GM23338 (cell line): ENCODE measurements at regions not wholly inside any gene's neighbourhood (a gene's known extent, or its start where the extent isn't known, plus 50 kb on each side); places are given as distances from the start of the nearest gene placed in this dataset.

Source experiments
- ATAC-seq: fragments of 200-7000 bp; cut with Tn5 transposase; 3 replicates; pipeline ENCODE4 v1.9.1; 2020
- DNase-seq: peaks from one replicate; pipeline ENCODE4 v3.0.0-alpha.2; 2015; ENCODE audit warnings: low spot score
- H2AFZ ChIP-seq: fragments of 200-600 bp; sonication (generic); 2 replicates; pipeline ENCODE4 v1.8.0; 2016; ENCODE audit warnings: antibody characterized with exemption, mild to moderate bottlenecking, moderate library complexity
- H3F3A ChIP-seq: fragments of 200-600 bp; sonication (generic); replicated peaks from 2 replicates; pipeline ENCODE4 v1.8.0; 2017; ENCODE audit warnings: antibody characterized with exemption, mixed run types, low read depth
- H3K27ac ChIP-seq: fragments of 200-600 bp; sonication (generic); 2 replicates; pipeline ENCODE4 v1.6.1; 2016; ENCODE audit warnings: low read depth
- H3K27me3 ChIP-seq: fragments of 200-600 bp; sonication (generic); 2 replicates; pipeline ENCODE4 v1.8.0; 2016; ENCODE audit warnings: mild to moderate bottlenecking, mixed run types, moderate library complexity; ENCODE audit not compliant: insufficient read depth
- H3K36me3 ChIP-seq: fragments of 200-600 bp; sonication (generic); 2 replicates; pipeline ENCODE4 v1.8.0; 2016; ENCODE audit warnings: mild to moderate bottlenecking; ENCODE audit not compliant: insufficient read depth
- H3K4me1 ChIP-seq: fragments of 200-600 bp; sonication (generic); 2 replicates; pipeline ENCODE4 v1.8.0; 2016; ENCODE audit warnings: mild to moderate bottlenecking, moderate library complexity; ENCODE audit not compliant: insufficient read depth
- H3K4me2 ChIP-seq: fragments of 200-600 bp; sonication (generic); 2 replicates; pipeline ENCODE4 v1.7.1; 2017; ENCODE audit warnings: mixed run types
- H3K4me3 ChIP-seq: fragments of 200-600 bp; sonication (generic); 2 replicates; pipeline ENCODE4 v1.6.1; 2016; ENCODE audit warnings: mixed run types
- H3K79me2 ChIP-seq: fragments of 200-600 bp; sonication (generic); replicated peaks from 2 replicates; pipeline ENCODE4 v1.8.0; 2017; ENCODE audit warnings: mild to moderate bottlenecking; ENCODE audit not compliant: insufficient read depth
- H3K9me2 ChIP-seq: fragments of 200-600 bp; sonication (generic); 2 replicates; pipeline ENCODE4 v1.8.0; 2017; ENCODE audit not compliant: insufficient read depth
- H4K20me1 ChIP-seq: fragments of 200-600 bp; sonication (generic); replicated peaks from 2 replicates; pipeline ENCODE4 v1.8.0; 2017; ENCODE audit warnings: mild to moderate bottlenecking; ENCODE audit not compliant: insufficient read depth
- H3K27ac Mint-ChIP-seq: 2 replicates; pipeline ENCODE4 v1.8.0; 2020; ENCODE audit warnings: inconsistent platforms, mild to moderate bottlenecking, moderate library complexity, mixed read lengths
- H3K27me3 Mint-ChIP-seq: 3 replicates; pipeline ENCODE4 v1.8.0; 2022; ENCODE audit warnings: low read depth, mild to moderate bottlenecking, moderate library complexity, mixed read lengths, inconsistent platforms; ENCODE audit not compliant: insufficient read depth, poor library complexity
- H3K36me3 Mint-ChIP-seq: 3 replicates; pipeline ENCODE4 v1.8.0; 2021; ENCODE audit warnings: low read depth, mild to moderate bottlenecking, inconsistent platforms, moderate library complexity, mixed read lengths
- H3K4me1 Mint-ChIP-seq: 3 replicates; pipeline ENCODE4 v1.8.0; 2020; ENCODE audit warnings: mild to moderate bottlenecking, inconsistent platforms, mixed read lengths
- H3K4me3 Mint-ChIP-seq: 3 replicates; pipeline ENCODE4 v1.8.0; 2021; ENCODE audit warnings: moderate library complexity, mild to moderate bottlenecking, inconsistent platforms, mixed read lengths
- H3K9me3 Mint-ChIP-seq: 3 replicates; pipeline ENCODE4 v1.8.0; 2020; ENCODE audit warnings: moderate library complexity, mild to moderate bottlenecking, inconsistent platforms, mixed read lengths
- EZH2 ChIP-seq: fragments of 200-600 bp; sonication (generic); IDR thresholded peaks from one replicate; pipeline ENCODE4 v1.8.0; 2017; ENCODE audit warnings: antibody characterized with exemption, mild to moderate bottlenecking, low read depth; ENCODE audit not compliant: unreplicated experiment
- EZH2phosphoT487 ChIP-seq: fragments of 200-600 bp; sonication (generic); IDR thresholded peaks from one replicate; pipeline ENCODE4 v1.8.1; 2018; ENCODE audit warnings: antibody characterized with exemption; ENCODE audit not compliant: unreplicated experiment
- JUNB ChIP-seq: IDR thresholded peaks from one replicate; pipeline ENCODE4 v1.6.1; 2016; ENCODE audit warnings: antibody characterized with exemption; ENCODE audit not compliant: unreplicated experiment
- NANOG ChIP-seq: IDR thresholded peaks from 2 replicates; pipeline ENCODE4 v1.6.1; 2016; ENCODE audit warnings: antibody characterized with exemption, borderline replicate concordance
- STAT1 ChIP-seq: IDR thresholded peaks from one replicate; pipeline ENCODE4 v1.6.1; 2016; ENCODE audit warnings: antibody characterized with exemption; ENCODE audit not compliant: unreplicated experiment
- ZNF114 ChIP-seq: fragments of 250-450 bp; sonication (Bioruptor Pico); IDR thresholded peaks from 2 replicates; pipeline ENCODE4 v1.5.0; 2020; ENCODE audit warnings: mild to moderate bottlenecking, moderate library complexity
- ZNF462 ChIP-seq: fragments of 250-450 bp; sonication (Bioruptor Pico); IDR thresholded peaks from 2 replicates; pipeline ENCODE4 v1.5.0; 2020; ENCODE audit warnings: mild to moderate bottlenecking, moderate library complexity
- TF ChIP-seq, protein P1 (sequence below), 2 experiments: fragments of 200-600 bp in 1 of 2; sonication (generic) in 1 of 2; conservative IDR thresholded peaks; 2 replicates each; pipeline versions ENCODE4 v1.5.1 to v1.6.1; 2016 to 2017; ENCODE audit warnings: antibody characterized with exemption in 2 of 2, low read depth in 2 of 2, mild to moderate bottlenecking in 2 of 2, moderate library complexity in 1 of 2
- TF ChIP-seq, protein P2 (sequence below): IDR thresholded peaks from 2 replicates; pipeline ENCODE4 v1.6.1; 2016; ENCODE audit warnings: antibody characterized with exemption

DNA sequence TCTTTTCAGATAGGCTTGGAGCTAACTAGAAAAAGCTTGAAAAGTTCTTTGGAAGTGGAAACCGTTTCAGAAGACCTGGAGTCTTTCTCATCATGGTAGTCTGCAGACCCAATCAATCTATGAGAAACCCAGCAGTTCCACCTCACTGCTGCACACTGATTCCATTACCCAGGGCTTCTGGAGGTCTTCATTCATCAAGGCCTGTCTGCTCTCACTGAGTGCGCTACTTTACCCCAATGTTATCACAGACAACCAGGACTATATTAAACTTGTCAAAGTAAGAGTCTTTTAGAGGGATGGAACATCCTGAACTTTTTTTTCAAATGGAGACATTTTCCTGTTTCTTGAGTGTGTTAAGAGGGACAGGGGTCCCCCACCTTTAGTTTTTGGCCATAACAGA, 93.1 kb downstream of the BOD1 start:
- DNase-seq (no peak), ATAC-seq (no peak)
- no peak overlapping the region for H3K27ac Mint-ChIP-seq
- TF ChIP-seq, protein P1, sequence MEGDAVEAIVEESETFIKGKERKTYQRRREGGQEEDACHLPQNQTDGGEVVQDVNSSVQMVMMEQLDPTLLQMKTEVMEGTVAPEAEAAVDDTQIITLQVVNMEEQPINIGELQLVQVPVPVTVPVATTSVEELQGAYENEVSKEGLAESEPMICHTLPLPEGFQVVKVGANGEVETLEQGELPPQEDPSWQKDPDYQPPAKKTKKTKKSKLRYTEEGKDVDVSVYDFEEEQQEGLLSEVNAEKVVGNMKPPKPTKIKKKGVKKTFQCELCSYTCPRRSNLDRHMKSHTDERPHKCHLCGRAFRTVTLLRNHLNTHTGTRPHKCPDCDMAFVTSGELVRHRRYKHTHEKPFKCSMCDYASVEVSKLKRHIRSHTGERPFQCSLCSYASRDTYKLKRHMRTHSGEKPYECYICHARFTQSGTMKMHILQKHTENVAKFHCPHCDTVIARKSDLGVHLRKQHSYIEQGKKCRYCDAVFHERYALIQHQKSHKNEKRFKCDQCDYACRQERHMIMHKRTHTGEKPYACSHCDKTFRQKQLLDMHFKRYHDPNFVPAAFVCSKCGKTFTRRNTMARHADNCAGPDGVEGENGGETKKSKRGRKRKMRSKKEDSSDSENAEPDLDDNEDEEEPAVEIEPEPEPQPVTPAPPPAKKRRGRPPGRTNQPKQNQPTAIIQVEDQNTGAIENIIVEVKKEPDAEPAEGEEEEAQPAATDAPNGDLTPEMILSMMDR (conservative IDR thresholded peaks at IDR 0.05; ENCODE audit: low read depth in 2 of 2): no peak
- no peak for TF ChIP-seq EZH2
- no peak for TF ChIP-seq STAT1
- peaks cover 9% of the 10 kb centered on the region; the same call in 1 of the 2 replicates for H3K9me2 ChIP-seq
- peaks cover 12% of the 10 kb centered on the region; the same call in 2 of the 3 replicates for H3K36me3 Mint-ChIP-seq
- no peaks in the 10 kb centered on the region for H3K4me1 ChIP-seq
- no peak overlapping the region for H3K4me3 Mint-ChIP-seq
- H3K27ac ChIP-seq: no peak overlapping the region
- H3K4me3 ChIP-seq: no peak overlapping the region
- H3K4me2 ChIP-seq: no peak overlapping the region
- peaks cover 2% of the 10 kb centered on the region; the same call in 2 of the 3 replicates for H3K4me1 Mint-ChIP-seq
- H3K79me2 ChIP-seq: no peaks in the 10 kb centered on the region
- peaks cover 3% of the 10 kb centered on the region for H3K36me3 ChIP-seq
- H3F3A ChIP-seq: no peaks in the 10 kb centered on the region
- peaks cover 17% of the 10 kb centered on the region; the same call in 2 of the 3 replicates for H3K9me3 Mint-ChIP-seq
- H3K27me3 ChIP-seq: no peaks in the 10 kb centered on the region
- peak overlapping the region; percentile 43; the same call in 1 of the 2 replicates for H2AFZ ChIP-seq
- H4K20me1 ChIP-seq: no peaks in the 10 kb centered on the region
- H3K27me3 Mint-ChIP-seq: peaks cover 4% of the 10 kb centered on the region

DNA sequence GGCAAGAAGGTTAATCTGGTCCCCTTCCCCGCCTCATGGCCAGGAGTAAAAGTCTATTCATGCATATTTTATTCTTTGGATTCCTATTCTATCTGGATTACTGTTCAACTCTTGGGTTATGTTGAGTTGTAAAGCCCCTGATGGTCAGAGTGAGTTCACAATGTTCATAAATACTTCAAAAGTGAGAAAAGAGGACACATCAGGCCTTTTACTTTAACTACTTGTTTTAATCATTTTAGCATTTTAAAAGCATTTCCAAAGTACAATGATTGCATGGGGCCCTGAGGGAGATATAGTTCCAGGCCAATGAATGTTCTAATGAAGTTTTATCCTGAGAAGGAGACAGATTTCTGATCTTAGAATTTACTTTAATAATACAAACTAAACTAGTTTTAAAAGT, 93.9 kb downstream of the BOD1 start:
- Histone ChIP-seq H3K27me3 (no peaks in the 10 kb centered on the region), H3F3A (no peaks in the 10 kb centered on the region), H3K4me2 (no peak overlapping the region), H3K79me2 (no peaks in the 10 kb centered on the region), H3K27ac (no peak overlapping the region), H3K4me3 (no peak overlapping the region), H3K36me3 (peaks cover 3% of the 10 kb centered on the region), H2AFZ (no peak overlapping the region), H3K4me1 (no peaks in the 10 kb centered on the region), H4K20me1 (no peaks in the 10 kb centered on the region), H3K9me2 (peaks cover 9% of the 10 kb centered on the region; the same call in 1 of the 2 replicates)
- DNase-seq (no peak), ATAC-seq (no peak)
- peaks cover 20% of the 10 kb centered on the region; the same call in 2 of the 3 replicates for H3K9me3 Mint-ChIP-seq
- H3K4me1 Mint-ChIP-seq: peaks cover 9% of the 10 kb centered on the region
- H3K36me3 Mint-ChIP-seq: peaks cover 13% of the 10 kb centered on the region; the same call in 2 of the 3 replicates
- no peak for TF ChIP-seq EZH2phosphoT487
- TF ChIP-seq STAT1: no peak
- TF ChIP-seq NANOG: no peak
- TF ChIP-seq ZNF114 (CRISPR knock-in tag): no peak
- TF ChIP-seq, protein P2, sequence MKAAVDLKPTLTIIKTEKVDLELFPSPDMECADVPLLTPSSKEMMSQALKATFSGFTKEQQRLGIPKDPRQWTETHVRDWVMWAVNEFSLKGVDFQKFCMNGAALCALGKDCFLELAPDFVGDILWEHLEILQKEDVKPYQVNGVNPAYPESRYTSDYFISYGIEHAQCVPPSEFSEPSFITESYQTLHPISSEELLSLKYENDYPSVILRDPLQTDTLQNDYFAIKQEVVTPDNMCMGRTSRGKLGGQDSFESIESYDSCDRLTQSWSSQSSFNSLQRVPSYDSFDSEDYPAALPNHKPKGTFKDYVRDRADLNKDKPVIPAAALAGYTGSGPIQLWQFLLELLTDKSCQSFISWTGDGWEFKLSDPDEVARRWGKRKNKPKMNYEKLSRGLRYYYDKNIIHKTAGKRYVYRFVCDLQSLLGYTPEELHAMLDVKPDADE: no peak
- TF ChIP-seq EZH2: no peak
- TF ChIP-seq JUNB: no peak
- no peak for TF ChIP-seq ZNF462
- no peak overlapping the region for H3K27ac Mint-ChIP-seq
- H3K4me3 Mint-ChIP-seq: no peak overlapping the region
- H3K27me3 Mint-ChIP-seq: peaks cover 2% of the 10 kb centered on the region
